ENCODE measurements at regions not wholly inside any gene's neighbourhood (a gene's known extent, or its start where the extent isn't known, plus 50 kb on each side); places are given as distances from the start of the nearest gene placed in this dataset.

- ATAC-seq (ENCODE audit: low FRiP score) = no peak
- TF ChIP-seq CTCF (IDR thresholded peaks at IDR 0.05) = no peak
- DNase-seq (ENCODE audit: low spot score) = no peak
Measured at GRCh38 chr21:22314963-22315362, 1316.8 kb downstream of the NCAM2 start.

GRCh38 chr21:22319435-22319834 is 1321.2 kb downstream of the NCAM2 start:
- ATAC-seq (ENCODE audit: low FRiP score) = no peak
- no peak for TF ChIP-seq CTCF (IDR thresholded peaks at IDR 0.05)
- no peak for DNase-seq (ENCODE audit: low spot score)

- TF ChIP-seq CTCF (IDR thresholded peaks at IDR 0.05) = no peak
- no peak for DNase-seq (ENCODE audit: low spot score)
- no peak for ATAC-seq (ENCODE audit: low FRiP score)
Measured at GRCh38 chr21:22342889-22343288, 1344.7 kb downstream of the NCAM2 start.

- no peak for ATAC-seq (ENCODE audit: low FRiP score)
- TF ChIP-seq CTCF (IDR thresholded peaks at IDR 0.05) = no peak
Measured at GRCh38 chr21:22343303-22343702, 1345.1 kb downstream of the NCAM2 start.

GRCh38 chr21:22343721-22344120 is 1345.5 kb downstream of the NCAM2 start:
- TF ChIP-seq CTCF (IDR thresholded peaks at IDR 0.05) = no peak
- DNase-seq (ENCODE audit: low spot score) (no peak), ATAC-seq (ENCODE audit: low FRiP score) (no peak)

More at GRCh38 chr21:22343303-22343702, 1345.1 kb downstream of the NCAM2 start:
- no peak for DNase-seq (ENCODE audit: low spot score)

- no peak for ATAC-seq (ENCODE audit: low FRiP score)
- DNase-seq (ENCODE audit: low spot score) = no peak
- no peak for TF ChIP-seq CTCF (IDR thresholded peaks at IDR 0.05)
Measured at GRCh38 chr21:22345624-22346023, 1347.4 kb downstream of the NCAM2 start.

GRCh38 chr21:22346576-22346975 is 1348.4 kb downstream of the NCAM2 start:
- ATAC-seq (ENCODE audit: low FRiP score) (no peak), DNase-seq (ENCODE audit: low spot score) (no peak)
- no peak for TF ChIP-seq CTCF (IDR thresholded peaks at IDR 0.05)
